HG03469 (cell line): ENCODE measurements at regions not wholly inside any gene's neighbourhood (a gene's known extent, or its start where the extent isn't known, plus 50 kb on each side); places are given as distances from the start of the nearest gene placed in this dataset.

ENCODE experiments used
- ATAC-seq: cut with Tn5 transposase; IDR thresholded peaks from one replicate; pipeline ENCODE4 v1.9.1; 2021; ENCODE audit warnings: mild to moderate bottlenecking, moderate library complexity, moderate number of reproducible peaks; ENCODE audit not compliant: unreplicated experiment

DNA sequence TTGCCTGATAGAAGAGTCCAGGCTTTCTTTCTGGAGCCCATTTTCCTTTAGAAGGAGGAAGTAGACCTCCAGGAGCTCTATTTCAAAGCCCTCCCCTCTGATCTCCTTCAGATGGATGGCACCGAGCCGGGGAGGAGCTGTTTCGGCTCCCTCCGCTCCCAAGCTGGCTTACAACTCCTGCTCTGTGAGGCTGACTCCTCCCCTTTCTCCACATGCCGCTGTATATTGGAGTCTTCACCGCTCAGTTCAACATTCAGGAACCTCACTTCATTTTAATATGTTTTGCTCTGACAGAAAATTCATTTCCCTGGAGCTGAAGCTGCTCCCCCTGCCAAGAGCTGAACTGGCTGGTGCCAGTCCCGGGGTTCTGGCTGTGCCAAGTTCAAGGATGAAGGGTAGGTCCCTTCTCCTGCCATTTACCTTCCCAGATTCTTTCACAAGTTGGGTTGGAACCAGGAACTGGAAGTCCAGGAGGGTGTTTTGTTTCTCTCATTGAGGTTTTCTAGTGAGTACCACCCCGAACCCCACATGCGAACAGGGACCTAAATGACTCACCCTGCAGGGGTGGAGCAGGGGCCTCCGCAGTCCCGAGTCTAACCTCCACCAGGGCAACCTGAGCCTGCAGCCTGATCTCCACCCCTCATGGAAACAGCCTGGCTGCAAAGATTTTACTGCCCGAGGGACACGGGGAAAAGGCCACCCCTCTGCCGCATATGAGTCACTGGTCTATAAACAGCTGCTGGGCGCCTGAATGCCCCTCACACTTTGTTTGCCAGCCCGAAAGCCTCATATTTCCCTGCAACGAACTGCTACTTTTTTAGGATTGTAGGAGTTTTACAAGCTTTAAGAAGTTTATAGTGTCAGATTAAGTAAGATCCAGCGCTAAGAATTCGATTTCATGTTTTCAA is 68.6 kb upstream of the FOXA2 start:
- ATAC-seq: no peak

DNA sequence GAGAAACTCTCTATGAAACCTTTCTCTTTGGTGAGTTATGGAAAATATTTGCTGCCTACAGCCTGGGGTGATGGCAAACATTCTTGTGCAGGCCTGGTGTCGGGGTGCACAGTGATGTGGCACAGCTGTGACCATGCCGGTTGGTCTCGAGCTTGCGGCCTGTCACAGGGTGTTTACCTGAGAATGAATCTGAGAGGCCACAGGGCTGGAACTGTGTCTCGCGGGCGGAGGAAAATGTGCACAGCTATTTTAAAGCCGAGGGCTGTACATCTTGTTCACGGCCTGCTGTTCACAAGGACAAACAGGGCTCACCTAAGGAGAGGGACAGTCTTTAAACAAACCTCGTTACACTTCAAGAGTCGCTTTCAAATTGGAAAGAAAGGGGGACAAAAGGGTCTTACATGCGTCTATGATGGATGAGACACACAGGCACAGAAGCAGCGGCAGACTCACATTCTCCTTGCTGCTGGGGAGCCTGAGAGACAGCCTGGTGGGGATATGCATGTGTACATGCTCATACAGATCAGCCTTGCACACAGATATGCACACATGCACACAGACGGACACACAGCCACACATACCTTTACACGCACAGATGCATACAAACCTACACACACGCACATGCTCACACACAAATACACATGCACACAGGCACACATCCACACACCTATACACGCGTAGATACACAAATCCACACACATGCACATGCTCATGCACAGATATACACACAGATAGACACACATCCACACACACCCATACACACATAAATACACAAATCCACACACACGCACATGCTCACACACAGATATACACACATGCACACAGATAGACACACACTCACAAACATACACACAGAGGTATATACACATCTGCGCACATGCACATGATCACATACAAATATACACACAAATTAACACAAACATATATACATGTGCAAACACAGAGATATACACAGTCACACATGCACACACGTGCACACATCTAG is 69.6 kb upstream of the FOXA2 start:
- ATAC-seq: no peak

- ATAC-seq: no peak
Measured at GRCh38 chr20:22663528-22664025, 79.2 kb upstream of the FOXA2 start.

DNA sequence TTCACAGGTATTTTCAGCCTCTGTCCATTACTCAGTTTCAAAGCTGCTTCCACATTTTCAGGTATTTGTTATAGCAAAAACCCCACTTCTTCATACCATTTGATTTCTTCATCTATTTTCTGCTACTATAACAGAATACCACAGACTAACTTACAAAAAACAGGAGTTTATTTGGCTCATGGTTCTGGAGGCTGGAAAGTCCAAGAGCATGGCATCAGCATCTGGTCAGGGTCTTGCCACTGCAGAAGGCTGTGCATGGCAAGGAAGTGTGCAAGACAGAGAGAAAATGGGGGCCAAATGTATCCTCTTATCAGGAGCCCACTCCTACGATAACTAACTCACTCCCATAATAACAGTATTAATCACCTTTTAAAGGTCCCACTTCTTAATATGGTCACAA is 82.8 kb upstream of the FOXA2 start:
- no peak for ATAC-seq

DNA sequence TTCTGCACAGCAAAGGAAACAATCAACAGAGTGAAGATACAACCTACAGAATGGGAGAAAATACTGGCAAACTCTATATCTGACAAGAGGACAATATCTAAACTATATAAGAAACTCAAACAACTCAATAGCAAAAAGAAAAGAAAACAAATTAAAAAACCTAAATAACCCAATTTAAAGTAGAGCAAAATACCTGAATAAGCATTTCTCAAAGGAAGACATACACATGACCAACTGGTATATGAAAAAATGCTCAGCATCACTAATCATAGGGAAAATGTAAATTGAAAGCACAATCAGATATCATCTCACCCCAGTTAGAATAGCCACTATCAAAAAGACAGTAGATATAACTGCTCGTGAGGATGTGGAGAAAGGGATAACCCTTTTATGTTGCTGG is 87.8 kb upstream of the FOXA2 start:
- no peak for ATAC-seq

- ATAC-seq: no peak
Measured at GRCh38 chr20:22673467-22673866, 89.1 kb upstream of the FOXA2 start.

DNA sequence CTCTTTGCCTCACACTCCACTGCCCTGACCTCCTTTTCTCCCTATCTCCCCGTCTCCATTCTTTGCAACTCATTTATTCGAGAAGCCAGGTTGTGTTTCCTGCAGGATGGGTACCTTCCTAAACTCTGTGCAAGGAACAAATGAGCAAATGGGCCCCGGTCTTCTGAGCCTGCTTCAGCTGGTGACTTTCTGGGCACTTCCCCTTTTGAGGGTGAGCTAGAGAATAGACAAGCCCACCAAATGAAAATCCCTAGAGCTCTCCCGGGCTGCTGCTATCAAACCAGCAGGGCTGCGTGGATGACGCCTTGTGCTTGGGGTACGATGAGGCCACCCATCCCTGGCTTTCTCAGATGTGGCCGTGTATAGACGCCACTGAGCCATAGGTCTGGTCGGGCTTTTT is 91.0 kb upstream of the FOXA2 start:
- ATAC-seq: no peak

DNA sequence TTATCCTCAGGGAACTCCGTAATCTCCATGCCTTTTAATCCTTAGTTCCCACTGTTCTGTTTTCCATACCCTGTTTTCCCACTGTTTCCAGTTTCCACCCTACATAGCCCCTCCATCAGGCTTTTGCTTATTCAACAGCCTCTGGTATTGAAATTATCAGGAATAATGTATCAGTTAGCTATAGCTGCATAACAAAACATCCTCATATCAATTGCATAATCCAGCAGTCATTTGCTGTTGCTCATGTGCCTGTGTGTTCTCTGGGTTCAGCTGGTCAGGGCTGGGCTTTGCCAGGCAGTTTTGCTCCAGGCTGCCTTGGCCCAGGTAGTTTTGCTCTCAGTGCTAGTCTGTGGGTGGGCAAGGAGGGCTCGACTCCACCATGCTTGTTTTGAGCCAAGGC is 94.3 kb upstream of the FOXA2 start:
- no peak for ATAC-seq

GRCh38 chr20:22679197-22679596 is 94.8 kb upstream of the FOXA2 start:
- ATAC-seq: no peak

DNA sequence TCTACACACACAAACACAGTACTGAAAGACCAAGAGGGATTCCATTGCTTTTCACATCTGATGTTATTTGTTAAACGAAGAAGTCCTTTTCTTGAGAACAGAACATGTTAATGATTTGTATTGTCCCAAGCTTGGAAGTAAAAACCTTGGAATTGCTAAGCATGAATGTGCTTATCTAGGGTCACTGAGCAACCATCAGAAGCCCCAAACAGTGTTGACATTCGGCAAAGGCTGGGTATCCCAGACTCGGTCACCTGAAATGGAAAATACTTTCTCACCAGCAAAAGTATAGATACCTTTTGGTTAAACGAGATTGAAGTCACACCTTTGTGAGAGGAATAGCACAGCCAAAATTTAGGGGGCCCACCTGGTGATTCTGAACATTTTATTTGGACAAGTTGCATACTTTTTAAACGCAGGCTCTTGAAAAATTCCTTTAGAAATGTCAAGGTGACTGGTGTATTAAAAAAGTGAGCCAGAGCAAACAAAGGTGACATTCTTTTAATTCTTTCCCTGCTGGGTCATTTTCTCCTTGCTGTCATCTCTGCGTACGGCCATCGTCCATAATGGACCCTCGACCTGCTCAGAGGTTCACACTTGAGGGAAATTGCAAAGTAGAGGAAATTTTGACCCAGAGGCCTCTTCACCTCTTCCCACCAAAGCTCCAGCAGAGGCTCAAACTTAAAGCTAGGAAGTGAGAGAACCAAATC is 95.8 kb upstream of the FOXA2 start:
- no peak for ATAC-seq

GRCh38 chr20:22681591-22682248 is 97.3 kb upstream of the FOXA2 start:
- ATAC-seq: no peak

DNA sequence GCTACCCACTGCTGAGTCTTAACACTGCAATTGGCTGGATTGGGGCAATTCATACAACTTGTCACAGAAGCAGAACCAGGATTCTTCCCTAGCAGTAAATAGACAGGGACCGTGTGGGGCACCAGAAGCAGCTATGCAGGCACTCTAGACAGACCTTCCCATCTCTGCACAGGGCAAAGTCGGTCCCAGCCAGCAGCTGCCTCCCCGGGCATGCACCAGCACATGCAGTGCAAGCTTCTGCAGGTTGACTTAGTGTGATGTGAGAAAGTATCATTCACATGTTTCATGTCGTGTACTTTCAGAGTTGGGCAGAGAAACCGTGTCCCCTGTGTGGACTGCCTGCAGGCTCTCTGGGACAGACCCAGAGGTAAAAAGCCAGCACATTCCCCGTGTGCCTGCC is 98.0 kb upstream of the FOXA2 start:
- no peak for ATAC-seq

GRCh38 chr20:22684072-22684762 is 99.8 kb upstream of the FOXA2 start:
- peak; percentile 66 for ATAC-seq

DNA sequence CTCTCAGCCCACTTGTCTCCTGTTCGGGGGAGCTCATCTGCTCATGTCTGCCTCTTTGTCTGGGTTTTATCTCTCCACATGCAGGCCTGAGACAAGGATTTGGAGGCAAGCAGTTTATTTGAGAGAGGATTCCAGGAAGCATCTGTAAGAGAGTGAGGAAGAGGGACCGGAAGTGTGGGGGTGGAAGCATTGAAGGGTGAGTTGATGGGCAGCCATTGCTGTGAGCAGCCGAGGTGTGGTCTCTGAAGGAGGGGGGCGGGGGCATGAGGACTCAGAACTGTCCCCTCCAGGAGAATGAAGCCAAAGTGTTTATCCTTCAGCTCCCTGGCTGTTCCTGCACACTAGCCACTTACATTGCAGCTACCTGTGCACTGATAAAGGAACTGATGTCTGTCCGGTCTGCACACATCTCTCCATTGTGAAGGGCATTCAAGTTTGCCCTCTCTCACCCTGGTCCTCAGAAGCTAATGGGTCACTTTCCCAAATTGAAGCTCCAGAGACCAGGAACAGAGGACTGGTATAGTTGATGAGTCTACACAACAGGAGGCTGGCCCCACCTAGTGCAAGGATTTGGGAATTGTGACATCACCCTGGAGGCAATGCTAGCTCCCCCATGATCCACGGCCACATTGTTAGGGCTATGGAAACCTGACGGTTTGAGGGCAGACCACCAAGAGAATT is 100.5 kb upstream of the FOXA2 start:
- no peak for ATAC-seq

GRCh38 chr20:22686097-22686496 is 101.7 kb upstream of the FOXA2 start:
- ATAC-seq: peak; percentile 39

DNA sequence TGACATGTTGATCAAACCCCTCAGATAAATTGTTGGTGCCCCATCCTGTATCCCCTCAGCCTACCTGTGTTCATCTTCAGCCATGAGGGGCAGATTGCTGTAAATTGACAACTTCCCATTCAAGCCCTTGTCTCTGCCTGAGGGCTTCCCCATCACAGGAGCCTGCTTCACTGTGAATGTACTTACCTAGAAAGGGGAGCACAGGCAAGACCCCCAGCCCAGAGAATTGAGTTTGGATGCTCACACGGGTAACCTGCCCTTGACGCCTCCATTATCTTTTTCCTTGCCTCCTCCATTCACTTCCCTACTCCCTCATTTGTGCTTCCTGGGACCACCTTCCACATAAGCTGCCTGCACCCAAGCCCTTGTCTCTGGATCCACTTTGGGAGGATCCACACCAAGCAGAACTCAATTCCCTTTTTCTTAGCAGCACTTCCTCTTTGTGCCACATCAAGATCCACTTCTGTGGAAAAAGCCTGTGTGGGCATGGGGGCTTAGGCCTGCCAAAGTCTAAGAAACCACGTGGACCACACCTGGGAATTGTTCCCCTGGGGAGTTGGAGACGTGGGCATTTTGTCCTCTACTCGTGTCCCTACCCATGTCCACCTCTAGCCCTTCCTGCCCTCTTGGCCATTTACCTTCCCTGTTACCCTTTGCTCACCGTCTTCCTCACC is 103.4 kb upstream of the FOXA2 start:
- no peak for ATAC-seq

DNA sequence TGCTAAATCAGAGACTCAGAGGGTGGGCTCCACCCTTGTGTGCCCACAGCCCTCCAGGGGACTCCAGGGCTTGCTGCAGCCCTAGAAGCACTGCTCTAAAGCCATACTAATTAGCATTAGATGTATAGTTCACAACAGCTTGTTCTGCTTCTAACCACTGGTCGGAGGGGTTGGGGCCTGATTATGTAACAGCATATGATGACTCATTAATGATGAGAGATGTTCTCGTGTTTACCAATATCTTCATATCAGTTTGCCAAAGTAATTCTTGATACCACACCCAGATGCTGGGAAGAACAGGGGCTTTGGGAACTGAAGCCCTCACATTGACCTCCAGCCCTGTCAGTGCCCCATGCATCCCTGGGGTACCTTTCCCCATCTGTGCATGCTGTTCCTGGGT is 104.1 kb upstream of the FOXA2 start:
- ATAC-seq: no peak

- no peak for ATAC-seq
Measured at GRCh38 chr20:22689266-22689665, 104.9 kb upstream of the FOXA2 start.

GRCh38 chr20:22690000-22690399 is 105.6 kb upstream of the FOXA2 start:
- ATAC-seq: no peak
